ENCODE measurements at regions not wholly inside any gene's neighbourhood (a gene's known extent, or its start where the extent isn't known, plus 50 kb on each side); places are given as distances from the start of the nearest gene placed in this dataset.

DNA sequence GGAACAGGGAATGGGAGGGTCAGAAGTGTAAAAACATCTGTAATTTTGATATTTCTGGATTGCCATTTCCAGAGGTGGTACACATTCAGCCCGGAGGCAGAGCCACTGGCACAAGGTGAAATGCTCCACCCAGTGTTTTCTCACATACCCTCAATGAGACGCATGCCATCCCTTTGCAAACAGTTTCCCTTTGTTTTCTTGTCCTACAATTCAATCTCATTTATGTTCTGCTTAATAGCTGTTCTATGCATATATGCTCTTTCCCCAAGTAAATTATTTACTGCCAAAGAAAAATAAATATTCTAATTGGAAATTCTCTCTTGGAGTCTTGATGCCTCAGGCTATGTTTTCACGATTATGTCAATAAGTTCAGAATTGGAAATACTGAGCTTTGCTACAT lies 369.7 kb upstream of the AKR1E2 start:
- WGBS, 3 donors: 88 to 91% (median 91%) methylated on average over 3 of the region's 3 CpGs
- intact Hi-C loops (cut with DNase I): no loop called here
- Histone ChIP-seq H3K9me3 (no peaks in the 10 kb centered on the region), H3K4me3 (no peak overlapping the region), H3K36me3 (no peaks in the 10 kb centered on the region), H3K27me3 (no peaks in the 10 kb centered on the region), H3K27ac (no peak overlapping the region), H3K4me1 (ENCODE audit: insufficient read depth) (no peaks in the 10 kb centered on the region)
- TF ChIP-seq, protein P1, sequence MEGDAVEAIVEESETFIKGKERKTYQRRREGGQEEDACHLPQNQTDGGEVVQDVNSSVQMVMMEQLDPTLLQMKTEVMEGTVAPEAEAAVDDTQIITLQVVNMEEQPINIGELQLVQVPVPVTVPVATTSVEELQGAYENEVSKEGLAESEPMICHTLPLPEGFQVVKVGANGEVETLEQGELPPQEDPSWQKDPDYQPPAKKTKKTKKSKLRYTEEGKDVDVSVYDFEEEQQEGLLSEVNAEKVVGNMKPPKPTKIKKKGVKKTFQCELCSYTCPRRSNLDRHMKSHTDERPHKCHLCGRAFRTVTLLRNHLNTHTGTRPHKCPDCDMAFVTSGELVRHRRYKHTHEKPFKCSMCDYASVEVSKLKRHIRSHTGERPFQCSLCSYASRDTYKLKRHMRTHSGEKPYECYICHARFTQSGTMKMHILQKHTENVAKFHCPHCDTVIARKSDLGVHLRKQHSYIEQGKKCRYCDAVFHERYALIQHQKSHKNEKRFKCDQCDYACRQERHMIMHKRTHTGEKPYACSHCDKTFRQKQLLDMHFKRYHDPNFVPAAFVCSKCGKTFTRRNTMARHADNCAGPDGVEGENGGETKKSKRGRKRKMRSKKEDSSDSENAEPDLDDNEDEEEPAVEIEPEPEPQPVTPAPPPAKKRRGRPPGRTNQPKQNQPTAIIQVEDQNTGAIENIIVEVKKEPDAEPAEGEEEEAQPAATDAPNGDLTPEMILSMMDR (IDR thresholded peaks at IDR 0.05): no peak
- TF ChIP-seq EP300 (IDR thresholded peaks at IDR 0.05) (no peak), POLR2A (IDR thresholded peaks at IDR 0.05) (no peak)
- no peak for DNase-seq

DNA sequence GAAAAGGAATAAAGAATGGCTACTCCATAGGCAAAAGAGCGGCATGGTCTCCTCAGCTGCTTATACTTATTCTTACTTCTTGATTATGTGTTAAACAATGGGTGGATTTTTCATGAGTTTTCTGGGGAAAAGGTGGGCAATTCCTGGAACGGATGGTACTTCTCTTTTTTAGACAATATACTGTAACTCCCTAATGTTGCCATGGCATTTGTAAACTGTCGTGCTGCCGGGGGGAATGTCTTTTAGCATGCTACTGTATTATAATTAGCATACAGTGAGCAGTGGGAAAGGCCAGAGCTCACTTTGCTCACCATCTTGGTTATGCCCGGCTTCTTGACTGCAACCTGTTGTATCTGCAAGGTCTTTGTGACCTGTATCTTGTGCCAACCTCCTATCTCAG lies 372.1 kb upstream of the AKR1E2 start:
- intact Hi-C loops (cut with DNase I): no loop called here
- Histone ChIP-seq H3K27ac (no peak overlapping the region), H3K36me3 (no peaks in the 10 kb centered on the region), H3K4me3 (no peak overlapping the region), H3K9me3 (no peaks in the 10 kb centered on the region), H3K4me1 (ENCODE audit: insufficient read depth) (no peaks in the 10 kb centered on the region), H3K27me3 (no peaks in the 10 kb centered on the region)
- no peak for TF ChIP-seq POLR2A (IDR thresholded peaks at IDR 0.05)
- no peak for TF ChIP-seq EP300 (IDR thresholded peaks at IDR 0.05)
- TF ChIP-seq, protein P1 (IDR thresholded peaks at IDR 0.05): no peak
- DNase-seq: no peak
- WGBS, 3 donors: 52 to 86% (median 56%) methylated on average over 5 of the region's 5 CpGs

DNA sequence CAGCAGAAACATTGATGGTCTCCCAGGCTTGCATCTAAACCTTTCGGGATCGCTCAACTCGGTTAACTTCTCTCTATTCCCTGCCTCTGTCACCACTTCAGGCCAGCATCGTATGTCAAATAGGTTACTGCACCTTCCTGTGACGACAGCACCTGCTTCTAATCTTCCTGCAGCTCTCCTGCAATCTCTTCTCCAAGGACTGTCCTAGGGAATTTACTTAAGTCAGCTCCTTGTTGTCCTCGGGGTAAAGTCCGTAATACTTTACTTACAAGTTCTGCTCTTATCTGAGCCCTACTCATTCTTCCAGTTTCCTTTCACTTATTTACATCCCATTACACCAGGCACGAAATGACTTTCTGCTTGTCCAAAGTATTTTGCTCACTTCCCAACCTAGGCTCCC lies 372.7 kb upstream of the AKR1E2 start:
- no peak overlapping the region for H3K4me3 ChIP-seq

DNA sequence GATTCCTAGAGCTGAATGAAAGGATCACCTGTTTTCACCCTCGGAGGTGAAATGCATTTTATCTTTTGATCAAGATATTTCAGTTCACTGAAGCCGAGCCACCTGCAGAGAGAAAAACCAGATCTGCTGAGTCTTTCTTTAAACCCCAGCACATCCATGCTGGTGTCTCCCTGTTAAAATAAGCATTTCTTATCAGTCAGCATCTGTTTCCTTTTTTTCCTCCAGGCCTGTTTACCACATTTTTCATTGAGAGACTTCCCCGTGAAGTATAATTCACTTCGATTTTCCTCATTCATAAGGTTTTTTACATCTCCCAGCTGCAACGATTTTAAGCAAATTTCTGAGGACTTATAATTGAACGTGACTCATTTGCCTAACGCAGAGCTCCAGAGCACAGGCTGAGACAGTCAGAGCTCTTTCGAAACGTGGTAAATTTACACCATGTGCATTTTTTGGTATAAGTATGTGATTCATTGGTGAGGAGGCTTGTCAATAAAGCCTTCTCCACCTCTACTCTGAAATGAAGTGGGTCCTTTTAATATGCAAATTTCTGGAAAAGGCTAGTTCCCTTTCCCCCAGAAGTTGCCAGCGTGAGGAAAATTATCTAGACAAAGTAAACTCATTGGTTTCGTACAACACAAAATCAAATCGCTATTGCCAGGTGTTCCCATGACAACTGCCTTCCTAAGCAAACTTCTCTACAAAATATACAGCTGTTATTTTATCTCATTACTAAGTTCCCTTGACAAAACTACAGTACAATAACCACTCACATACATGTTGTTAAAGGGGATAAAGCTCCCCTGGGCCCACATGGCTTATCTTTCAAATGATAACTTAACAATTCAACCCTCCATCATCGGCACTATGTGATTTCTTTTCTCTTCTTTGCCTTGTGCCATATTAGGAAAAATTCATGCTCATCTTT lies 374.8 kb upstream of the AKR1E2 start:
- no peak for DNase-seq
- Histone ChIP-seq H3K27ac (no peak overlapping the region), H3K27me3 (no peaks in the 10 kb centered on the region), H3K4me1 (ENCODE audit: insufficient read depth) (no peaks in the 10 kb centered on the region), H3K36me3 (no peaks in the 10 kb centered on the region), H3K9me3 (no peaks in the 10 kb centered on the region), H3K4me3 (no peak overlapping the region)
- WGBS, 3 donors: 47 to 64% (median 57%) methylated on average over 13 of the region's 13 CpGs
- intact Hi-C loops (cut with DNase I): no loop called here
- TF ChIP-seq POLR2A (IDR thresholded peaks at IDR 0.05): no peak
- TF ChIP-seq, protein P1 (IDR thresholded peaks at IDR 0.05): no peak
- TF ChIP-seq EP300 (IDR thresholded peaks at IDR 0.05): no peak

More for the DNA sequence above, 372.7 kb upstream of the AKR1E2 start:
- H3K27ac ChIP-seq: no peak overlapping the region
- TF ChIP-seq POLR2A (IDR thresholded peaks at IDR 0.05) (no peak), EP300 (IDR thresholded peaks at IDR 0.05) (no peak)
- TF ChIP-seq, protein P1 (IDR thresholded peaks at IDR 0.05): no peak
- no peaks in the 10 kb centered on the region for H3K9me3 ChIP-seq
- 90 to 92% (median 91%) methylated on average over 8 of the region's 8 CpGs for WGBS, 3 donors
- H3K36me3 ChIP-seq: no peaks in the 10 kb centered on the region
- H3K27me3 ChIP-seq: no peaks in the 10 kb centered on the region
- no peaks in the 10 kb centered on the region for H3K4me1 ChIP-seq (ENCODE audit: insufficient read depth)
- intact Hi-C loops (cut with DNase I): no loop called here
- no peak for DNase-seq
